CD14-positive monocyte (primary cell): ENCODE measurements at regions not wholly inside any gene's neighbourhood (a gene's known extent, or its start where the extent isn't known, plus 50 kb on each side); places are given as distances from the start of the nearest gene placed in this dataset.
"Not testable (repeated sequence)": the region's sequence is repeated elsewhere in the genome, so short reads cannot be mapped to it uniquely, and the experiment has no call there.

Experiments
- DNase-seq, 3 donors: peaks; one replicate each; pipeline ENCODE4 v3.0.0-alpha.2; 2011 to 2022
- H2AFZ ChIP-seq: 2 replicates; pipeline ENCODE4 v1.6.0; 2012; ENCODE audit warnings: mild to moderate bottlenecking, low read depth, low read length, inconsistent platforms; ENCODE audit not compliant: insufficient read depth, poor library complexity, severe bottlenecking
- H3K27ac ChIP-seq, 2 donors: 1 replicate in 1 of 2; 2 replicates in 1 of 2; pipeline ENCODE4 v1.5.1; 2012 to 2013; ENCODE audit warnings: low read length in 2 of 2, control low read depth in 1 of 2, inconsistent platforms in 1 of 2, low read depth in 1 of 2, mild to moderate bottlenecking in 1 of 2
- H3K27me3 ChIP-seq, 2 donors: one replicate each; pipeline versions ENCODE4 v1.6.0 to v1.6.1; 2011 to 2013; ENCODE audit warnings: low read length in 2 of 2; ENCODE audit not compliant: control insufficient read depth in 2 of 2, insufficient read depth in 2 of 2
- H3K36me3 ChIP-seq, 2 donors: replicated peaks in 1 of 2; 1 replicate in 1 of 2; 2 replicates in 1 of 2; pipeline versions ENCODE4 v1.5.1 to v1.6.1; 2012 to 2013; ENCODE audit warnings: low read length in 2 of 2, control low read depth in 1 of 2, inconsistent platforms in 1 of 2, mild to moderate bottlenecking in 1 of 2; ENCODE audit not compliant: insufficient read depth in 2 of 2, control insufficient read depth in 1 of 2
- H3K4me1 ChIP-seq, 2 donors: 1 replicate in 1 of 2; 2 replicates in 1 of 2; pipeline versions ENCODE4 v1.5.1 to v1.6.1; 2012 to 2013; ENCODE audit warnings: low read length in 2 of 2, control low read depth in 1 of 2, inconsistent platforms in 1 of 2, mild to moderate bottlenecking in 1 of 2, moderate library complexity in 1 of 2; ENCODE audit not compliant: insufficient read depth in 2 of 2, control insufficient read depth in 1 of 2
- H3K4me2 ChIP-seq: replicated peaks from 2 replicates; pipeline ENCODE3; 2012; ENCODE audit warnings: low read length, moderate library complexity, mild to moderate bottlenecking; ENCODE audit not compliant: poor library complexity, severe bottlenecking; ENCODE audit errors: extremely low read depth
- H3K4me3 ChIP-seq, 3 experiments: fragments of 200-600 bp in 1 of 3; sonication (generic) in 1 of 3; replicated peaks in 1 of 3; 1 replicate in 2 of 3; 2 replicates in 1 of 3; pipeline ENCODE4 v1.5.1; 2011 to 2013; ENCODE audit warnings: low read length in 3 of 3, mild to moderate bottlenecking in 3 of 3, control low read depth in 2 of 3, low read depth in 2 of 3, inconsistent platforms in 1 of 3, moderate library complexity in 1 of 3
- H3K79me2 ChIP-seq: 2 replicates; pipeline ENCODE4 v1.6.0; 2012; ENCODE audit warnings: mild to moderate bottlenecking, control low read depth, inconsistent platforms, low read length, moderate library complexity; ENCODE audit not compliant: insufficient read depth
- H3K9ac ChIP-seq: 2 replicates; pipeline ENCODE4 v1.6.0; 2017; ENCODE audit warnings: low read length, mild to moderate bottlenecking; ENCODE audit not compliant: insufficient read depth, poor library complexity, severe bottlenecking
- H3K9me3 ChIP-seq, 2 donors: replicated peaks in 1 of 2; 1 replicate in 1 of 2; 2 replicates in 1 of 2; pipeline versions ENCODE4 v1.5.1 to v1.6.1; 2012 to 2013; ENCODE audit warnings: low read length in 2 of 2, control low read depth in 1 of 2; ENCODE audit not compliant: control insufficient read depth in 1 of 2, insufficient read depth in 1 of 2
- H4K20me1 ChIP-seq: 2 replicates; pipeline ENCODE4 v1.6.0; 2012; ENCODE audit warnings: mild to moderate bottlenecking, low read length, control low read depth, moderate library complexity; ENCODE audit not compliant: insufficient read depth
- H3K27ac Mint-ChIP-seq, 7 donors: one replicate each; pipeline ENCODE4 v1.8.0; 2020; ENCODE audit warnings: mild to moderate bottlenecking in 7 of 7, mixed read lengths in 7 of 7, moderate library complexity in 6 of 7, inconsistent platforms in 2 of 7
- H3K27me3 Mint-ChIP-seq, 3 donors: one replicate each; pipeline ENCODE4 v1.8.0; 2021 to 2022; ENCODE audit warnings: low read depth in 3 of 3, mild to moderate bottlenecking in 3 of 3, mixed read lengths in 3 of 3, moderate library complexity in 3 of 3, inconsistent platforms in 1 of 3
- H3K36me3 Mint-ChIP-seq, 2 donors: one replicate each; pipeline ENCODE4 v1.8.0; 2020; ENCODE audit warnings: mixed read lengths in 2 of 2, inconsistent platforms in 1 of 2, mild to moderate bottlenecking in 1 of 2
- H3K4me1 Mint-ChIP-seq: one replicate; pipeline ENCODE4 v1.8.0; 2020; ENCODE audit warnings: mild to moderate bottlenecking, mixed read lengths
- H3K4me3 Mint-ChIP-seq, 2 donors: one replicate each; pipeline ENCODE4 v1.8.0; 2020; ENCODE audit warnings: mild to moderate bottlenecking in 2 of 2, mixed read lengths in 2 of 2, moderate library complexity in 1 of 2
- H3K9me3 Mint-ChIP-seq, 7 donors: one replicate each; pipeline ENCODE4 v1.8.0; 2020 to 2022; ENCODE audit warnings: mixed read lengths in 7 of 7, mild to moderate bottlenecking in 6 of 7, moderate library complexity in 6 of 7, inconsistent platforms in 2 of 7
- WGBS: methylation state at CpG from one replicate; pipeline ENCODE4 v1.1.5; 2013; ENCODE audit warnings: missing lambda C conversion rate; ENCODE audit not compliant: insufficient coverage; 5-methylcytosine and 5-hydroxymethylcytosine counted together
- intact Hi-C, 2 donors: fragments of 100-400 bp; cut with micrococcal nuclease; formaldehyde crosslinking; loops; one replicate each; pipeline versions ENCODE4 v1.15.0 to v1.15.1; 2023
- TF ChIP-seq, protein P1 (sequence below): fragments of 200-600 bp; IDR thresholded peaks from one replicate; pipeline ENCODE4 v1.8.0; 2022; ENCODE audit warnings: antibody characterized with exemption, mild to moderate bottlenecking

DNA sequence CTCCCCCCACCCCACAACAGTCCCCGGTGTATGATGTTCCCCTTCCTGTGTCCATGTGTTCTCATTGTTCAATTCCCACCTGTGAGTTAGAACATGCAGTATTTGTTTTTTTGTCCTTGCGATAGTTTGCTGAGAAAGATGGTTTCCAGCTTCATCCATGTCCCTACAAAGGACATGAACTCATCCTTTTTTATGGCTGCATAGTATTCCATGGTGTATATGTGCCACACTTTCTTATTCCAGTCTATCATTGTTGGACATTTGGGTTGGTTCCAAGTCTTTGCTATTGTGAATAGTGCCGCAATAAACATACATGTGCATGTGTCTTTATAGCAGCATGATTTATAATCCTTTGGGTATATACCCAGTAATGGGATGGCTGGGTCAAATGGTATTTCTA, 74.4 kb upstream of the CTNNA1 start:
- not testable (repeated sequence) for H3K4me1 Mint-ChIP-seq
- peaks cover 5 to 11% (median 7%) of the 10 kb centered on the region in 3 donors for H3K27me3 Mint-ChIP-seq

GRCh38 chr5:138677782-138678181, 75.4 kb upstream of the CTNNA1 start:
- Histone ChIP-seq H3K4me2 (no peak overlapping the region), H3K4me1 (no peaks in the 10 kb centered on the region), H3K27me3 (peaks cover 0 to 2% of the 10 kb centered on the region in 2 donors), H3K9me3 (peaks cover 11 to 12% of the 10 kb centered on the region in 2 donors), H3K27ac (no peak overlapping the region), H4K20me1 (no peaks in the 10 kb centered on the region), H2AFZ (no peak overlapping the region), H3K79me2 (no peaks in the 10 kb centered on the region), H3K9ac (no peak overlapping the region), H3K4me3 (no peak overlapping the region), H3K36me3 (no peaks in the 10 kb centered on the region)
- no peaks in the 10 kb centered on the region for H3K4me1 Mint-ChIP-seq
- no peak overlapping the region for H3K27ac Mint-ChIP-seq
- H3K27me3 Mint-ChIP-seq: peaks cover 5 to 11% (median 7%) of the 10 kb centered on the region in 3 donors
- DNase-seq: no peak
- no CpG with 5 or more reads among the region's 3 CpGs for WGBS
- intact Hi-C loops: no loop called here
- H3K36me3 Mint-ChIP-seq: no peaks in the 10 kb centered on the region
- H3K9me3 Mint-ChIP-seq: peaks cover 9 to 22% (median 18%) of the 10 kb centered on the region in 7 donors
- H3K4me3 Mint-ChIP-seq: no peak overlapping the region
- TF ChIP-seq, protein P1, sequence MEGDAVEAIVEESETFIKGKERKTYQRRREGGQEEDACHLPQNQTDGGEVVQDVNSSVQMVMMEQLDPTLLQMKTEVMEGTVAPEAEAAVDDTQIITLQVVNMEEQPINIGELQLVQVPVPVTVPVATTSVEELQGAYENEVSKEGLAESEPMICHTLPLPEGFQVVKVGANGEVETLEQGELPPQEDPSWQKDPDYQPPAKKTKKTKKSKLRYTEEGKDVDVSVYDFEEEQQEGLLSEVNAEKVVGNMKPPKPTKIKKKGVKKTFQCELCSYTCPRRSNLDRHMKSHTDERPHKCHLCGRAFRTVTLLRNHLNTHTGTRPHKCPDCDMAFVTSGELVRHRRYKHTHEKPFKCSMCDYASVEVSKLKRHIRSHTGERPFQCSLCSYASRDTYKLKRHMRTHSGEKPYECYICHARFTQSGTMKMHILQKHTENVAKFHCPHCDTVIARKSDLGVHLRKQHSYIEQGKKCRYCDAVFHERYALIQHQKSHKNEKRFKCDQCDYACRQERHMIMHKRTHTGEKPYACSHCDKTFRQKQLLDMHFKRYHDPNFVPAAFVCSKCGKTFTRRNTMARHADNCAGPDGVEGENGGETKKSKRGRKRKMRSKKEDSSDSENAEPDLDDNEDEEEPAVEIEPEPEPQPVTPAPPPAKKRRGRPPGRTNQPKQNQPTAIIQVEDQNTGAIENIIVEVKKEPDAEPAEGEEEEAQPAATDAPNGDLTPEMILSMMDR: no peak

More for the DNA sequence above, 74.4 kb upstream of the CTNNA1 start:
- H3K4me3 ChIP-seq, H3K9ac ChIP-seq, H3K27ac ChIP-seq, H3K27me3 ChIP-seq, H3K36me3 ChIP-seq, DNase-seq, H3K4me3 Mint-ChIP-seq, H3K79me2 ChIP-seq, intact Hi-C loops, H3K27ac Mint-ChIP-seq, H2AFZ ChIP-seq, H4K20me1 ChIP-seq, H3K4me1 ChIP-seq, H3K36me3 Mint-ChIP-seq, H3K4me2 ChIP-seq: not testable (repeated sequence)
- no CpG with 5 or more reads among the region's 3 CpGs for WGBS
- peaks cover 6 to 11% of the 10 kb centered on the region in 2 donors for H3K9me3 ChIP-seq
- H3K9me3 Mint-ChIP-seq: peaks cover 8 to 22% (median 17%) of the 10 kb centered on the region in 7 donors
